Choroid plexus epithelial cell (primary cell): ENCODE measurements at regions not wholly inside any gene's neighbourhood (a gene's known extent, or its start where the extent isn't known, plus 50 kb on each side); places are given as distances from the start of the nearest gene placed in this dataset.

Experiments used
- DNase-seq: peaks from one replicate; pipeline ENCODE4 v3.0.0-alpha.2; 2010; ENCODE audit warnings: low read depth
- H3K4me3 ChIP-seq: 2 replicates; pipeline ENCODE4 v1.5.1; 2011; ENCODE audit warnings: low read depth, mild to moderate bottlenecking, control low read depth, low read length, moderate library complexity
- CTCF ChIP-seq: conservative IDR thresholded peaks from 2 replicates; pipeline ENCODE4 v1.5.1; 2011; ENCODE audit warnings: low read depth, mild to moderate bottlenecking, control low read depth, inconsistent platforms, low read length, moderate library complexity

GRCh38 chr3:25002052-25002451 lies 426.0 kb upstream of the RARB start:
- no peak for DNase-seq
- no peak overlapping the region for H3K4me3 ChIP-seq
- TF ChIP-seq CTCF = no peak

- TF ChIP-seq CTCF = no peak
- no peak overlapping the region for H3K4me3 ChIP-seq
- peak; percentile 86 for DNase-seq
Observed at GRCh38 chr3:25007974-25008658, 419.9 kb upstream of the RARB start.

DNA sequence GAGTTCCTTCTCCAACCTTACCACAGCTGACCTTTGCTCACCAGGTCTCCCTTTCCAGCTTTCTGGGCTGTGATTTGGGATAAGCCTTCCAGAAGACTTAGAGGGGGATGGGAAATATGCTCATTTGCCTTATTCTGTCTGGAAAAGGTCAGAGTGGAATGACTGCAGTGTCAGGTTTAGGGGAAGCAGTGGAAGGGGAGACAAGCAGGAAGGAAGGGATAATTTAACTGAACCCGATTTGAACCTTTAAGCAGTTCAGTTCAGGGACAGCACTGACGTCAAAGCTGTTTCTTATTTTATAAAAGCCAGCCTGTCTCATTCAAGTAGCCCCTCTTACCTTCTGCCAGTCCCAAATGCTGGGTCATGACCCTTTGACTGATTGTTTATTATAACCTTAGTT lies 418.4 kb upstream of the RARB start:
- no peak for DNase-seq
- no peak overlapping the region for H3K4me3 ChIP-seq
- TF ChIP-seq CTCF = no peak

GRCh38 chr3:25015599-25015998 lies 412.5 kb upstream of the RARB start:
- H3K4me3 ChIP-seq = no peak overlapping the region
- no peak for TF ChIP-seq CTCF
- DNase-seq = no peak

DNA sequence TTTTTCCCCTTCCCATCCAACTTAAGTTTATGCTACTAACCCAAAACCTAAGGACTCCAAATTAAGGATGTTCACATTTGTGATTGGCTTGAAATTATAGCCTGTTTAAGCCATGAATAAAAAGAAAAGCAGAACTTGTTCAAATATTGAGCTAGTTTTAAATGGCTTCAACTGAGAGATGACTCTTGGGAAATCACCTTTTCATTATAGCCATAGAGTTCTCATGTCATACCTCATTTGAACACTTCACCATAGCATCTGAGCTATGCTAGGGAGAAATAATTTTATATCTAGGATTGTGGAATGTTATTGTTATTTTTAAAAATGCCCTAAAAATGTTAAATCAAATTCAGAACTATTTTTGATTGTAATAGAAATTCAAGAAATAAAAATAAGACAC lies 409.2 kb upstream of the RARB start:
- no peak for TF ChIP-seq CTCF
- H3K4me3 ChIP-seq = no peak overlapping the region
- no peak for DNase-seq

DNA sequence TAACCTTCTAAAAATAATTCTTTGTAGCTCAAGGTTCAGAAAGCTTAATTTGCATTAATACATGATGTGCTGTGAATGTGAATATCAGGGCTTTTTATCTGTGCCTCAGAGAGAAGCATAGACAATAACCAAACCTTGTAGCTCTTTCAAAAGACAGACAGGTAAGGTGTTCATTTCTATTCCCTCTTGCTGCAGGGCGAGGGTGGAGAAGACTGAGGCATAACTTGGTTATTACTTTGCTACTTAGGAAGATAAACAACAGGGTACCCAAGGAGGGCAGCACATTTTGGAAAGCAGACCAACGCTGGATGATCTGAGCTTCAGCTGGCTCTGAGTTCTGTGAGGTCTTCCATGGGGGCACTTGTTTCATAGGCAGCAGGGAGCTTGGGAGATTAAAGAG lies 408.6 kb upstream of the RARB start:
- no peak for TF ChIP-seq CTCF
- DNase-seq = no peak
- no peak overlapping the region for H3K4me3 ChIP-seq

DNA sequence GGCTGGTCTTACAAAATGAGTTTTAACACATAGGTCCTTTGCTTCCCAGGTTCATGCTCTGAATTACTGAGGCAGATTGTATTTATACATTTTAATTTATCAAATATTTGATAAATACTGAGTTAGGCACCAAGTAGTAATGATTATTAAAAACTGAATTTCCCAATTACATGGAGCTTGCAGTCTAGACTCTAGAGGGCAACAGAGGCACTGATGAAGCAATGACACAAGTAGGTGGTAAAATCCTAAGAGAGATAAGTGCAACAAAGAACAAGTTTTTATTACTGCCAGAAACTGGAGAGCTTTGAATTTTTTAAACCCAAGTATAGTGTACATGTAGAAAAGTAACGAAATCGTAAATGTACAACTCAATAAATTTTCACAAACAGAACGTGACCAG lies 406.2 kb upstream of the RARB start:
- DNase-seq = peak; percentile 89
- H3K4me3 ChIP-seq = no peak overlapping the region
- peak; percentile 84 for TF ChIP-seq CTCF
